Hepatocyte (in vitro differentiated cells): ENCODE measurements at regions not wholly inside any gene's neighbourhood (a gene's known extent, or its start where the extent isn't known, plus 50 kb on each side); places are given as distances from the start of the nearest gene placed in this dataset.

Source experiments
- CTCF ChIP-seq: fragments of 200-600 bp; sonication (generic); IDR thresholded peaks from 2 replicates; pipeline ENCODE4 v1.5.1; 2016; ENCODE audit warnings: antibody characterized with exemption, mild to moderate bottlenecking; ENCODE audit not compliant: poor library complexity
- EZH2 ChIP-seq: fragments of 200-600 bp; sonication (generic); IDR thresholded peaks from 2 replicates; pipeline ENCODE4 v1.6.1; 2016; ENCODE audit warnings: antibody characterized with exemption, mild to moderate bottlenecking, borderline replicate concordance

- no peak for TF ChIP-seq CTCF
- TF ChIP-seq EZH2, result no peak
These were observed 374.7 kb downstream of the TRIB2 start for GRCh38 chr2:13091455-13091854.
